IMR-90 (cell line): ENCODE measurements at regions not wholly inside any gene's neighbourhood (a gene's known extent, or its start where the extent isn't known, plus 50 kb on each side); places are given as distances from the start of the nearest gene placed in this dataset.

Source experiments
- ATAC-seq: fragments of 200-7000 bp; cut with Tn5 transposase; 2 replicates; pipeline ENCODE4 v1.9.1; 2020; ENCODE audit warnings: low read depth, mild to moderate bottlenecking, moderate library complexity
- BruUV-seq: library from RNA; stranded (reverse); fragments of 400-500 nt; replicated peaks from 2 replicates; lab custom pipeline; 2021; lab: Mats Ljungman, UMichigan
- CTCF ChIA-PET: fragments of 300-600 bp; formaldehyde crosslinking; extraction: SDS; loops from one replicate; lab custom pipeline; 2021; ENCODE audit warnings: antibody characterized with exemption; lab: Yijun Ruan, JAX
- POLR2A ChIA-PET: fragments of 300-600 bp; sonication (Branson Sonifier 250); formaldehyde crosslinking; loops from one replicate; lab custom pipeline; 2022; ENCODE audit warnings: antibody characterized with exemption; ENCODE audit not compliant: unreplicated experiment; lab: Charles Lee
- DNase-seq: peaks from one replicate; pipeline ENCODE4 v3.0.0; 2013
- H2AFZ ChIP-seq: replicated peaks from 2 replicates; pipeline ENCODE3; 2013; ENCODE audit warnings: low read length, mild to moderate bottlenecking; ENCODE audit not compliant: poor library complexity
- H2AK5ac ChIP-seq: 2 replicates; pipeline ENCODE4 v1.6.1; 2013; ENCODE audit warnings: low read depth, low read length, inconsistent platforms
- H2AK9ac ChIP-seq: replicated peaks from 2 replicates; pipeline ENCODE3; 2013; ENCODE audit warnings: mild to moderate bottlenecking, low read depth, low read length, moderate library complexity; ENCODE audit not compliant: poor library complexity
- H2BK120ac ChIP-seq: 2 replicates; pipeline ENCODE4 v1.6.1; 2013; ENCODE audit warnings: low read depth, low read length, inconsistent platforms
- H2BK15ac ChIP-seq: 3 replicates; pipeline ENCODE4 v1.6.1; 2013; ENCODE audit warnings: low read depth, low read length, inconsistent platforms
- H2BK20ac ChIP-seq: 2 replicates; pipeline ENCODE4 v1.6.1; 2013; ENCODE audit warnings: low read depth, mild to moderate bottlenecking, inconsistent platforms, low read length, moderate library complexity
- H2BK5ac ChIP-seq: 2 replicates; pipeline ENCODE4 v1.6.1; 2013; ENCODE audit warnings: mild to moderate bottlenecking, low read depth, low read length, inconsistent platforms; ENCODE audit not compliant: poor library complexity, severe bottlenecking
- H3K14ac ChIP-seq: replicated peaks from 2 replicates; pipeline ENCODE4 v1.6.1; 2013; ENCODE audit warnings: low read depth, low read length, inconsistent platforms
- H3K18ac ChIP-seq: 2 replicates; pipeline ENCODE4 v1.6.1; 2013; ENCODE audit warnings: low read depth, low read length, control low read depth
- H3K23ac ChIP-seq: 2 replicates; pipeline ENCODE4 v1.6.1; 2013; ENCODE audit warnings: low read depth, low read length, inconsistent platforms
- H3K27ac ChIP-seq: 2 replicates; pipeline ENCODE4 v1.5.1; 2013; ENCODE audit warnings: mild to moderate bottlenecking, control low read depth, low read length; ENCODE audit not compliant: insufficient read depth
- H3K27me3 ChIP-seq: 2 replicates; pipeline ENCODE4 v1.6.1; 2013; ENCODE audit warnings: low read length; ENCODE audit not compliant: control insufficient read depth, insufficient read depth
- H3K36me3 ChIP-seq: 2 replicates; pipeline ENCODE4 v1.6.1; 2013; ENCODE audit warnings: low read length, mixed read lengths; ENCODE audit not compliant: control insufficient read depth, insufficient read depth
- H3K4ac ChIP-seq: 2 replicates; pipeline ENCODE4 v1.6.1; 2013; ENCODE audit warnings: low read depth, low read length, inconsistent platforms
- H3K4me1 ChIP-seq: 2 replicates; pipeline ENCODE4 v1.6.1; 2013; ENCODE audit warnings: low read length, mixed read lengths; ENCODE audit not compliant: control insufficient read depth, insufficient read depth
- H3K4me2 ChIP-seq: 2 replicates; pipeline ENCODE4 v1.6.1; 2013; ENCODE audit warnings: low read depth, mild to moderate bottlenecking, control low read depth, low read length, moderate library complexity
- H3K4me3 ChIP-seq: 2 replicates; pipeline ENCODE4 v1.5.1; 2013; ENCODE audit warnings: low read depth, mild to moderate bottlenecking, control low read depth, low read length, moderate library complexity; ENCODE audit not compliant: insufficient read depth
- H3K56ac ChIP-seq: 2 replicates; pipeline ENCODE4 v1.6.1; 2013; ENCODE audit warnings: low read length, inconsistent platforms; ENCODE audit not compliant: insufficient read depth; ENCODE audit errors: extremely low read depth
- H3K79me1 ChIP-seq, 2 experiments: 2 replicates each; pipeline ENCODE4 v1.6.1; 2013; ENCODE audit warnings: low read length in 2 of 2, inconsistent platforms in 1 of 2, low read depth in 1 of 2
- H3K9ac ChIP-seq: 2 replicates; pipeline ENCODE4 v1.6.1; 2013; ENCODE audit warnings: low read depth, low read length, control low read depth
- H3K9me1 ChIP-seq: 2 replicates; pipeline ENCODE4 v1.6.1; 2013; ENCODE audit warnings: low read length, inconsistent platforms; ENCODE audit not compliant: insufficient read depth
- H3K9me3 ChIP-seq: 2 replicates; pipeline ENCODE4 v1.6.1; 2013; ENCODE audit warnings: low read length; ENCODE audit not compliant: control insufficient read depth, insufficient read depth
- H4K20me1 ChIP-seq: 2 replicates; pipeline ENCODE4 v1.6.1; 2013; ENCODE audit warnings: low read length, inconsistent platforms; ENCODE audit not compliant: insufficient read depth
- H4K5ac ChIP-seq: 2 replicates; pipeline ENCODE4 v1.6.1; 2013; ENCODE audit warnings: mild to moderate bottlenecking, low read depth, low read length, control low read depth
- H4K8ac ChIP-seq, 2 experiments: 2 replicates each; pipeline ENCODE4 v1.6.1; 2013; ENCODE audit warnings: low read depth in 2 of 2, low read length in 2 of 2, control low read depth in 1 of 2, inconsistent platforms in 1 of 2
- H4K91ac ChIP-seq: 2 replicates; pipeline ENCODE4 v1.6.1; 2013; ENCODE audit warnings: low read depth, low read length, inconsistent platforms; ENCODE audit not compliant: insufficient read depth
- BHLHE40 ChIP-seq: fragments of 150-350 bp; IDR thresholded peaks from 2 replicates; pipeline ENCODE4 v1.6.1; 2016; ENCODE audit warnings: mild to moderate bottlenecking, low read depth, low read length
- CHD1 ChIP-seq: IDR thresholded peaks from 2 replicates; pipeline ENCODE4 v1.6.1; 2012; ENCODE audit warnings: low read depth, low read length, improper control_type of control experiment
- FOS ChIP-seq: fragments of 150-350 bp; IDR thresholded peaks from 2 replicates; pipeline ENCODE4 v1.6.1; 2016; ENCODE audit warnings: low read depth, low read length
- MAFK ChIP-seq: IDR thresholded peaks from 2 replicates; pipeline ENCODE4 v1.6.1; 2012; ENCODE audit warnings: low read depth, low read length, improper control_type of control experiment
- POLR2A ChIP-seq: IDR thresholded peaks from 2 replicates; pipeline ENCODE4 v1.6.1; 2012; ENCODE audit warnings: mild to moderate bottlenecking, low read depth, low read length
- RAD21 ChIP-seq: IDR thresholded peaks from 2 replicates; pipeline ENCODE4 v1.6.1; 2012; ENCODE audit warnings: low read length, improper control_type of control experiment
- RCOR1 ChIP-seq: IDR thresholded peaks from 2 replicates; pipeline ENCODE4 v1.6.1; 2012; ENCODE audit warnings: mild to moderate bottlenecking, low read length, improper control_type of control experiment; ENCODE audit not compliant: insufficient replicate concordance
- SMC3 ChIP-seq: fragments of 150-350 bp; IDR thresholded peaks from 2 replicates; pipeline ENCODE4 v1.6.1; 2016; ENCODE audit warnings: low read depth, mild to moderate bottlenecking, antibody characterized with exemption, low read length, moderate library complexity
- WGBS, 2 experiments: methylation state at CpG; one replicate each; pipeline versions ENCODE4 v1.1.5 to v1.1.7; 2013; ENCODE audit warnings: missing lambda C conversion rate in 2 of 2; ENCODE audit not compliant: insufficient read length in 1 of 2; ENCODE audit errors: extremely low coverage in 2 of 2; 5-methylcytosine and 5-hydroxymethylcytosine counted together
- dilution Hi-C: fragments of 300-500 bp; cut with HindIII; formaldehyde crosslinking; loops from one replicate; pipeline ENCODE4 v1.14.3; 2018; ENCODE audit warnings: low sequenced_read_pairs; ENCODE audit not compliant: unreplicated experiment
- in situ Hi-C: fragments of 300-500 bp; cut with MboI; formaldehyde crosslinking; loops from 3 replicates; pipeline ENCODE4 v1.14.3; 2019; ENCODE audit warnings: low sequenced_read_pairs, inconsistent platforms, mixed read lengths
- intact Hi-C: fragments of 100-400 bp; cut with micrococcal nuclease; formaldehyde crosslinking; loops from 2 replicates; pipeline ENCODE4 v1.10.0; 2022
- TF ChIP-seq, protein P1 (sequence below): conservative IDR thresholded peaks from 2 replicates; pipeline ENCODE4 v1.5.1; 2012; ENCODE audit warnings: mild to moderate bottlenecking, low read depth, low read length, improper control_type of control experiment

DNA sequence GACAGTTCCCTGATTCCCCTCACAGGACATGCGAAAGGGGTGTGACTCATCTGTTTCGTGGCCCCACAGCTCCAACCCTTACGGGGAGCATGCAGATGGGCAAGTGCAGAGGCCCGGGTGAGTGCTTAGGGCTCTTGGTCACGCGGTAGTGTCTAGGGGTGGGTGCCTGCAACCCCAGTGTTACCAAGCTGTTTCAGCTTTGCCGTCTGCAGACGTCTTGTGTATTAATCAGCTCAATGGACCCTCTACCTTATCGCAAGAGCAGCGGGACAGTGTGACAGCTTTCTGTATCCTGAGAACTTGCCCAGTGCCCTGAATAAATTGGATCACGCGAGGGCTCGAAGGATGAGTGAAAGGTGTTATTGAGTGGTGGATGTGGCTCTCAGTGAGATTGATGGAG lies 816.4 kb upstream of the ANO3 start:
- Histone ChIP-seq H3K56ac (no peak overlapping the region), H2BK120ac (no peak overlapping the region), H2AK9ac (no peak overlapping the region), H3K4me1 (no peaks in the 10 kb centered on the region), H3K4me3 (no peak overlapping the region), H3K14ac (no peak overlapping the region), H2BK20ac (no peak overlapping the region), H2AK5ac (no peak overlapping the region), H3K23ac (no peak overlapping the region), H3K9me1 (no peaks in the 10 kb centered on the region), H2AFZ (no peak overlapping the region), H4K5ac (no peak overlapping the region), H3K4ac (no peak overlapping the region), H4K8ac (no peak overlapping the region), H3K9ac (no peak overlapping the region), H3K27me3 (no peaks in the 10 kb centered on the region), H3K36me3 (no peaks in the 10 kb centered on the region), H2BK15ac (no peak overlapping the region), H4K20me1 (no peaks in the 10 kb centered on the region), H3K9me3 (peaks cover 3% of the 10 kb centered on the region), H2BK5ac (no peak overlapping the region), H3K18ac (no peak overlapping the region), H3K4me2 (no peak overlapping the region), H3K27ac (no peak overlapping the region), H4K91ac (no peak overlapping the region), H3K79me1 (no peaks in the 10 kb centered on the region)
- ChIA-PET POLR2A (no interaction called here), CTCF (interaction anchor here (0.6 kb wide), 1 partner anchor 112 kb away, joined by 3 read pairs; no protein-coding TSS in a partner anchor)
- in situ Hi-C loops (no loop called here), intact Hi-C loops (no loop called here), dilution Hi-C loops (no loop called here)
- TF ChIP-seq BHLHE40: no peak
- no peak for TF ChIP-seq RAD21
- TF ChIP-seq POLR2A: no peak
- no peak for TF ChIP-seq CHD1
- no peak for TF ChIP-seq MAFK
- TF ChIP-seq, protein P1, sequence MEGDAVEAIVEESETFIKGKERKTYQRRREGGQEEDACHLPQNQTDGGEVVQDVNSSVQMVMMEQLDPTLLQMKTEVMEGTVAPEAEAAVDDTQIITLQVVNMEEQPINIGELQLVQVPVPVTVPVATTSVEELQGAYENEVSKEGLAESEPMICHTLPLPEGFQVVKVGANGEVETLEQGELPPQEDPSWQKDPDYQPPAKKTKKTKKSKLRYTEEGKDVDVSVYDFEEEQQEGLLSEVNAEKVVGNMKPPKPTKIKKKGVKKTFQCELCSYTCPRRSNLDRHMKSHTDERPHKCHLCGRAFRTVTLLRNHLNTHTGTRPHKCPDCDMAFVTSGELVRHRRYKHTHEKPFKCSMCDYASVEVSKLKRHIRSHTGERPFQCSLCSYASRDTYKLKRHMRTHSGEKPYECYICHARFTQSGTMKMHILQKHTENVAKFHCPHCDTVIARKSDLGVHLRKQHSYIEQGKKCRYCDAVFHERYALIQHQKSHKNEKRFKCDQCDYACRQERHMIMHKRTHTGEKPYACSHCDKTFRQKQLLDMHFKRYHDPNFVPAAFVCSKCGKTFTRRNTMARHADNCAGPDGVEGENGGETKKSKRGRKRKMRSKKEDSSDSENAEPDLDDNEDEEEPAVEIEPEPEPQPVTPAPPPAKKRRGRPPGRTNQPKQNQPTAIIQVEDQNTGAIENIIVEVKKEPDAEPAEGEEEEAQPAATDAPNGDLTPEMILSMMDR: no peak
- no peak for TF ChIP-seq FOS
- TF ChIP-seq SMC3: no peak
- no peak for TF ChIP-seq RCOR1
- 87% methylated on average over 3 of the region's 13 CpGs; no CpG with 5 or more reads in 1 of the 2 experiments for WGBS, 2 experiments
- ATAC-seq (no peak), DNase-seq (no peak)
- BruUV-seq: no TSS peak
